HK-2 (cell line): ENCODE measurements at regions not wholly inside any gene's neighbourhood (a gene's known extent, or its start where the extent isn't known, plus 50 kb on each side); places are given as distances from the start of the nearest gene placed in this dataset.
A peak's percentile ranks its signal among the peaks of the same experiment; 100 is the strongest.

ENCODE experiments used
- DNase-seq: peaks from one replicate; pipeline ENCODE4 v3.0.0-alpha.2; 2018; ENCODE audit not compliant: unreplicated experiment

- no peak for DNase-seq
These were observed 754.9 kb downstream of the SATB2 start for GRCh38 chr2:198702796-198703195.

- DNase-seq = no peak
These were observed 756.3 kb downstream of the SATB2 start for GRCh38 chr2:198701481-198701880.

GRCh38 chr2:198700319-198700718, 757.4 kb downstream of the SATB2 start:
- DNase-seq = no peak

GRCh38 chr2:198698230-198698629, 759.5 kb downstream of the SATB2 start:
- DNase-seq = no peak

GRCh38 chr2:198697794-198698193, 759.9 kb downstream of the SATB2 start:
- no peak for DNase-seq

GRCh38 chr2:198697218-198697617, 760.5 kb downstream of the SATB2 start:
- no peak for DNase-seq

GRCh38 chr2:198695879-198696278, 761.9 kb downstream of the SATB2 start:
- DNase-seq = no peak

GRCh38 chr2:198692907-198693510, 764.7 kb downstream of the SATB2 start:
- DNase-seq = no peak

- DNase-seq = no peak
These were observed 766.5 kb downstream of the SATB2 start for GRCh38 chr2:198691236-198691635.

GRCh38 chr2:198664321-198664720, 793.4 kb downstream of the SATB2 start:
- no peak for DNase-seq

- no peak for DNase-seq
These were observed 794.8 kb downstream of the SATB2 start for GRCh38 chr2:198662905-198663304.

GRCh38 chr2:198660501-198660900, 797.2 kb downstream of the SATB2 start:
- no peak for DNase-seq

GRCh38 chr2:198659096-198659870, 798.5 kb downstream of the SATB2 start:
- no peak for DNase-seq

GRCh38 chr2:198657512-198658121, 800.1 kb downstream of the SATB2 start:
- peak; percentile 7 for DNase-seq

GRCh38 chr2:198656869-198657268, 800.9 kb downstream of the SATB2 start:
- DNase-seq = no peak

GRCh38 chr2:198654646-198655045, 803.1 kb downstream of the SATB2 start:
- no peak for DNase-seq

- no peak for DNase-seq
These were observed 804.4 kb downstream of the SATB2 start for GRCh38 chr2:198653311-198653710.

- DNase-seq = no peak
These were observed 805.3 kb downstream of the SATB2 start for GRCh38 chr2:198652461-198652860.

- no peak for DNase-seq
These were observed 811.9 kb downstream of the SATB2 start for GRCh38 chr2:198645816-198646215.

- DNase-seq = no peak
These were observed 816.6 kb downstream of the SATB2 start for GRCh38 chr2:198641161-198641560.

- DNase-seq = no peak
These were observed 817.3 kb downstream of the SATB2 start for GRCh38 chr2:198640463-198640862.

GRCh38 chr2:198639580-198639979, 818.2 kb downstream of the SATB2 start:
- no peak for DNase-seq

- DNase-seq = no peak
These were observed 819.2 kb downstream of the SATB2 start for GRCh38 chr2:198638577-198638976.
